Upper lobe of left lung (tissue), 6 donors: ENCODE measurements at regions not wholly inside any gene's neighbourhood (a gene's known extent, or its start where the extent isn't known, plus 50 kb on each side); places are given as distances from the start of the nearest gene placed in this dataset.

Source experiments
- ATAC-seq, 2 donors: fragments of 200-7000 bp; cut with Tn5 transposase; one replicate each; pipeline ENCODE4 v1.9.1; 2022; ENCODE audit warnings: mild to moderate bottlenecking in 2 of 2, moderate library complexity in 2 of 2; ENCODE audit not compliant: low FRiP score in 2 of 2
- DNase-seq, 2 donors: peaks; one replicate each; pipeline ENCODE4 v3.0.0-alpha.2; 2019 to 2020
- H3K27ac ChIP-seq, 4 donors: fragments of 200-600 bp; sonication (generic); one replicate each; pipeline ENCODE4 v1.5.1; 2016 to 2019
- H3K27me3 ChIP-seq, 4 donors: fragments of 200-600 bp; sonication (generic); one replicate each; pipeline ENCODE4 v1.5.1; 2017 to 2019
- H3K36me3 ChIP-seq, 4 donors: fragments of 200-600 bp; sonication (generic); one replicate each; pipeline ENCODE4 v1.5.1; 2016 to 2019
- H3K4me1 ChIP-seq, 4 donors: fragments of 200-600 bp; sonication (generic); one replicate each; pipeline ENCODE4 v1.5.1; 2018 to 2019
- H3K4me3 ChIP-seq, 4 donors: fragments of 200-600 bp; sonication (generic); one replicate each; pipeline ENCODE4 v1.5.1; 2017 to 2019; ENCODE audit warnings: mild to moderate bottlenecking in 2 of 4, moderate library complexity in 1 of 4
- H3K9me3 ChIP-seq, 4 donors: fragments of 200-600 bp; sonication (generic); one replicate each; pipeline ENCODE4 v1.5.1; 2018 to 2019
- CTCF ChIP-seq, 6 experiments: fragments of 450-650 bp in 4 of 6; fragments of 200-600 bp in 2 of 6; sonication (generic) in 2 of 6; IDR thresholded peaks; one replicate each; pipeline ENCODE4 v1.5.1; 2016 to 2019; ENCODE audit warnings: antibody characterized with exemption in 6 of 6
- EP300 ChIP-seq, 4 donors: sonication (generic); formaldehyde crosslinking; IDR thresholded peaks; one replicate each; pipeline ENCODE4 v1.5.1; 2017; ENCODE audit warnings: antibody characterized with exemption in 4 of 4, control low read depth in 2 of 4
- POLR2A ChIP-seq, 4 donors: fragments of 450-650 bp; IDR thresholded peaks; one replicate each; pipeline ENCODE4 v1.5.1; 2016 to 2017; ENCODE audit warnings: antibody characterized with exemption in 4 of 4, mild to moderate bottlenecking in 2 of 4
- POLR2AphosphoS5 ChIP-seq, 2 donors: sonication (generic); formaldehyde crosslinking; IDR thresholded peaks; one replicate each; pipeline ENCODE4 v1.5.1; 2017; ENCODE audit warnings: antibody characterized with exemption in 2 of 2
- WGBS, 2 donors: methylation state at CpG; one replicate each; pipeline ENCODE4 v1.1.5; 2017 to 2018; 5-methylcytosine and 5-hydroxymethylcytosine counted together
- donor health status: DM: no; HTN: no; CAD: no; lungs with moderate emphysema.
- donor health status: DM: no; HTN: yes; CAD: no; lungs with severe emphysema.

GRCh38 chr7:8373851-8374250 lies 59.6 kb upstream of the NXPH1 start:
- WGBS, 2 donors, result 75 to 86% methylated on average over 2 of the region's 2 CpGs
- no peak for TF ChIP-seq EP300 (IDR thresholded peaks at IDR 0.05)
- TF ChIP-seq POLR2A (IDR thresholded peaks at IDR 0.05), result no peak
- no peak for TF ChIP-seq POLR2AphosphoS5 (IDR thresholded peaks at IDR 0.05)
- TF ChIP-seq CTCF (IDR thresholded peaks at IDR 0.05), result no peak
- H3K9me3 ChIP-seq, result no peaks in the 10 kb centered on the region

GRCh38 chr7:8378349-8379019 lies 54.9 kb upstream of the NXPH1 start:
- no peak for TF ChIP-seq CTCF (IDR thresholded peaks at IDR 0.05)
- DNase-seq, result no peak
- Histone ChIP-seq H3K4me3 (no peak overlapping the region), H3K27ac (no peak overlapping the region), H3K9me3 (no peaks in the 10 kb centered on the region), H3K4me1 (no peaks in the 10 kb centered on the region), H3K27me3 (no peaks in the 10 kb centered on the region), H3K36me3 (no peaks in the 10 kb centered on the region)
- no peak for ATAC-seq

More at GRCh38 chr7:8373851-8374250, 59.6 kb upstream of the NXPH1 start:
- Histone ChIP-seq H3K27ac (no peak overlapping the region), H3K36me3 (no peaks in the 10 kb centered on the region), H3K4me3 (no peak overlapping the region), H3K27me3 (no peaks in the 10 kb centered on the region), H3K4me1 (no peaks in the 10 kb centered on the region)
- DNase-seq, result no peak
- ATAC-seq, result no peak

DNA sequence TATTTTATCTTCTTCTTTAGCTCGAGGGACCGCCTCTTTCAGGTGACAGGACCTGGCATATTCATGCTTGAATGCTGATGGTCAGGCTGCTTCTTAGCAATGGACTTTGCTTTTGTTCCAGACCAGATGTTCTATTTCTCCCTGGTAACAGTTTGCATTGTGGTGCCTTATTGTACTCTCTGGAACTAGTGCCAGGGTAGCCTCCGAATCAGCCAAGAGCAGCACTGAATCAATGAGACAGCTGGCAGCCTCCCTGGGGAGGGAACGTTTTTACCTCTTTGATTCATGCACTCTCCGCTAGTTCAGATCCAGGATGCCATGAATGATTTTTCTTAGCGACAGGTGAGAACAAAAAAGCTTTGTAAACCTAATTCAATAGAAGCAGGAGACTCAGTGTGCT lies 54.1 kb upstream of the NXPH1 start:
- Histone ChIP-seq H3K27me3 (no peaks in the 10 kb centered on the region), H3K36me3 (no peaks in the 10 kb centered on the region), H3K4me3 (no peak overlapping the region), H3K4me1 (no peaks in the 10 kb centered on the region), H3K27ac (no peak overlapping the region), H3K9me3 (no peaks in the 10 kb centered on the region)
- DNase-seq, result no peak
- TF ChIP-seq POLR2A (IDR thresholded peaks at IDR 0.05) (no peak), EP300 (IDR thresholded peaks at IDR 0.05) (no peak), CTCF (IDR thresholded peaks at IDR 0.05) (no peak), POLR2AphosphoS5 (IDR thresholded peaks at IDR 0.05) (no peak)
- WGBS, 2 donors, result 50 to 54% methylated on average over 6 of the region's 6 CpGs
- ATAC-seq, result no peak

DNA sequence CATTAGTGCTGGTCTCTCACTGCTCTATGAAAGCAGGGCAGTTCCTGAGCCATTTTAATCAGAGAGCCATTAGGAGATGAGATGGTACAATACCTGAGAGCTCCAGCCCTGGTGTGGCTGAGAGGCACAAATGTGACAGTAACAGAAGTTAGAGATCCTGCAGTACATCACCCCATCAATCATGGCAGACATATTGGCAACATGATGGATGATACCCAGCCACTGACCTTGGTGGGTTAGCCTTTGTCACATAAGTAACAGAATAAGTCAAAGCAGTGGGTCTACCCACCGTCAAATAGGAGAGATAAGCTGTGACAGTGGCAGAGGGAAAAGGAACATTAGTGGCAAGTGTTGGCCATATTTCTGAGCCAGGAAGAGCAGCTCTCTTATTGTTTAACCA lies 53.3 kb upstream of the NXPH1 start:
- no peaks in the 10 kb centered on the region for H3K36me3 ChIP-seq
- no peaks in the 10 kb centered on the region for H3K27me3 ChIP-seq
- DNase-seq (no peak), ATAC-seq (no peak)
- no peak overlapping the region for H3K27ac ChIP-seq
- no peaks in the 10 kb centered on the region for H3K9me3 ChIP-seq
- TF ChIP-seq POLR2AphosphoS5 (IDR thresholded peaks at IDR 0.05) (no peak), POLR2A (IDR thresholded peaks at IDR 0.05) (no peak)
- WGBS, 2 donors, result 28 to 68% methylated on average over 1 of the region's 1 CpG
- no peaks in the 10 kb centered on the region for H3K4me1 ChIP-seq
- H3K4me3 ChIP-seq, result no peak overlapping the region

DNA sequence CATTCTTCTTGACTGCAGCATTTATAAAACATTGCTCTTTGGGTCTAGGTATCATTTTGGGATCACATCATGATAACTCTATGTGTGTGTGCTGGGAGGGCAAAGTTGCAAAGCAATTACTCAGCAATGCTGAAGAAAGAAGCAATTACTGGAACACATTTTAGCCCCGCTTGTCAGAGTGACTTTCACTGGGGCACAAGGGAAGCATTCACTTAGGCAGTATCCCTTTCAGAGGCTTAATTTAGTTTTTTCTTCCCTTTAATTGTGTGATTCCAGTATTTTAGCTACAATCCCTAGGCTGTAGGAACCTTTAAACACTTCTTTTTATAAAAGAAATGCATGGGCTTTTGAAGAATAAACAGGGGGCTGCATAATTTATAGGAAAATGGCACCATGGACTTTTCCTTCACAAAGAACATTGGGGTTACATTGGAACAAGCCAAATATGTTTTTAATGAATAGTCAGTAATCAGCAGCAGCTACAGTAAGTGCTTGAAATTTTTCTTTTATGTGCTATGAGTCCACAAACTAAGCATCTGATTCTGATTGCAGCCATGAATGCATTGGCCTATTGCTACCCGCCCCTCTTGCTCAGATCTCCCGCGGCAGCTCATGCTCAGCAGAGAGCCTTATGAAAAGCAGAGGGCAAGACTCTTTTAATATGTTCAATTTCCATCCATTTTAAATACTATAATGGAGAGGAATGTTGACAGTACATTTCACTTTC lies 51.2 kb upstream of the NXPH1 start:
- Histone ChIP-seq H3K36me3 (no peaks in the 10 kb centered on the region), H3K27me3 (no peaks in the 10 kb centered on the region), H3K9me3 (no peaks in the 10 kb centered on the region), H3K27ac (no peak overlapping the region), H3K4me1 (no peaks in the 10 kb centered on the region), H3K4me3 (no peak overlapping the region)
- TF ChIP-seq POLR2A (IDR thresholded peaks at IDR 0.05) (no peak), POLR2AphosphoS5 (IDR thresholded peaks at IDR 0.05) (no peak), EP300 (IDR thresholded peaks at IDR 0.05) (no peak), CTCF (IDR thresholded peaks at IDR 0.05) (no peak)
- DNase-seq, result no peak
- no peak for ATAC-seq
- WGBS, 2 donors, result 81 to 84% methylated on average over 4 of the region's 4 CpGs
